SH-SY5Y (cell line): ENCODE measurements at regions not wholly inside any gene's neighbourhood (a gene's known extent, or its start where the extent isn't known, plus 50 kb on each side); places are given as distances from the start of the nearest gene placed in this dataset.

ENCODE experiments used
- GATA2 ChIP-seq: IDR thresholded peaks from 2 replicates; pipeline ENCODE4 v1.6.1; 2011; ENCODE audit warnings: mild to moderate bottlenecking, low read depth, low read length
- GATA3 ChIP-seq: IDR thresholded peaks from 2 replicates; pipeline ENCODE4 v1.6.1; 2011; ENCODE audit warnings: low read depth, mild to moderate bottlenecking, low read length, moderate library complexity

DNA sequence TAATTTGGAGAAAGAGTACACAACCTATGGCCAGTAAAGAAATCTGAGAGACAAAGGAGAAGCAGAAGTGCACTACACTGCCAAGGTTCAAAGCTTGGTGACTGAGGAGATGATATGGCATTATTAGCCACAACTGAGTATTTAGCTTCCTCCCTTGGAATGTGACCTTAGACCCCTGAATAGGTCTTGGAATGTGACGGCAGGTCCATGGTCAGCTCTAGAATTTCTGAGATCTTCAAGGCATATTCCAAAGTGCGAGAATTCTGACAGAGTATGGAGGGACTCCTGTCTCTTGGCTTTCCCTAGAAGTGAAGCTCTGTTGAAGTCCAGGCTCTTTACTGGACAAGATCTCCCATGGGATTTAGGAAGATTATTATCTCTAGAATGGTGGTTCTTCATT lies 130.0 kb upstream of the FN1 start:
- TF ChIP-seq GATA3: no peak
- TF ChIP-seq GATA2: no peak
